CD4-positive, alpha-beta T cell treated with Interleukin-15 for 4 hours (primary cell): ENCODE measurements at regions not wholly inside any gene's neighbourhood (a gene's known extent, or its start where the extent isn't known, plus 50 kb on each side); places are given as distances from the start of the nearest gene placed in this dataset.

Experiments
- DNase-seq: peaks from one replicate; pipeline ENCODE4 v3.0.0-alpha.2; 2020; ENCODE audit warnings: low spot score

DNA sequence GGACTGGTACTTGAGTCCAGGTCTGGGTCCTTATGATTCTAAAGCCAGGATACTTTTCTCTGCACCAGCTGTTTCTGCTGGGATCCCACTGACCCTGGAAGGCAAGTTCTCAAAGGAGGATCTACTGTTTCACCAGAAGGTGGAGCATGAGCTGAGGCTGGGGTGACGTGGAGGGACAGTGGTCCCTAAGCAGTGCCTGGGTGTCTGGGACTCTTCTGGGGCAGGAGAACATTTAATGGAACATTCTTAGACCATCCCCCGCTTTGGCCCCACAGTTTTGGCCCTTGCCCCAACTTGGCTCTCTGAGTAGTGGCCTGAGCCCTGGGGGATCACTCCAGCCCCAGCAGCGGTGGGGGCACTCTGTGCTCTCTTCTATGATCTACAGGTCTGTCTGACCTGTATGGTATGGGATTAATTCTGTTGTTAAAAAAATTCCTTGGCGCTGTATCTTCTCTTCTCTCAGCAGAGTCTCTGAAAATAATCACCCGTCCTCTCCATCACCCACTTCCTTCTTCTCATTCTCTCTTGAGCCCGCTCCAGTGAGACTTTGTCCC is 60.3 kb upstream of the CSF3R start:
- DNase-seq: no peak

- DNase-seq: no peak
Measured at GRCh38 chr1:36542024-36542961, 59.6 kb upstream of the CSF3R start.

GRCh38 chr1:36540056-36540455 is 57.3 kb upstream of the CSF3R start:
- DNase-seq: no peak

GRCh38 chr1:36539526-36539925 is 56.8 kb upstream of the CSF3R start:
- no peak for DNase-seq

DNA sequence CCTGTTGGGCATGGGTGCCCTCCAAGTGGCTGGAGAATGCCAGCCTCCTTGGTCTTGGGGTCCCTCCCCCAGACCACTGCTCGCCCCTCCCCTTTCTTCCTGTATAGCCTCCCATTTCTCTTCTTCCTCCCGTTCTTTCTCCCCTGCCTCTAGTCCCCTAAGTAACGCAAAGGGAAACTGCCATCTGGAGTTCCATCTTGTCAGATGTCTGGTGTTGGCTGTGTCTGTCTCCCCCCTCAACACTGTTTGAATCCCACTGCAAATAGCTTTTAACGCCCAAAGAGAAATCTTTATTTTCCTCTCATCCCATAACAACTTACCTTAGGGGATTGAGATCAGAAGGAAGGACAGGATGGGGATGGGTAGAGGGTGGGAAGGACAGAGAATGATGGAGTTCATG is 55.3 kb upstream of the CSF3R start:
- DNase-seq: no peak

- no peak for DNase-seq
Measured at GRCh38 chr1:36537190-36537768, 54.6 kb upstream of the CSF3R start.

DNA sequence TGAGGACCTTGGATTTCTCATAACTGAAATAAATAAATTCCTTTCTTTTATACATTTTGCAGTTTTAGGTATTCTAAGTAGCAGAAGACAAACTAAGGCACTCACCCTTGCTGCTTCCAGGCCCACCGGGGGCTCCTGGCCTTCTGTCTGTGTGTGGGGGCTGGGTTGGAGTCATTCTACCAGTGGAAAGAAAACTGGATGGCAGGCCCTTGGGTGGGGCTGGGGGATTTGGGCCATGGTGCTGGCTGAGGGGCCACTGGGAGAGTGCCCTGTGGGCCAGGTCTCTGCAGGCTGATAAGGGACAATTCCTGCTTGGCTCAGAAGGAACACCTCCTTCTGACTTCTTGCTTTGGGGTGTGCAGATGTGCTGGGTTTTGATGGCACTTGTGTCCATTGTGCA is 54.0 kb upstream of the CSF3R start:
- DNase-seq: no peak

GRCh38 chr1:36534711-36535412 is 52.1 kb upstream of the CSF3R start:
- no peak for DNase-seq

DNA sequence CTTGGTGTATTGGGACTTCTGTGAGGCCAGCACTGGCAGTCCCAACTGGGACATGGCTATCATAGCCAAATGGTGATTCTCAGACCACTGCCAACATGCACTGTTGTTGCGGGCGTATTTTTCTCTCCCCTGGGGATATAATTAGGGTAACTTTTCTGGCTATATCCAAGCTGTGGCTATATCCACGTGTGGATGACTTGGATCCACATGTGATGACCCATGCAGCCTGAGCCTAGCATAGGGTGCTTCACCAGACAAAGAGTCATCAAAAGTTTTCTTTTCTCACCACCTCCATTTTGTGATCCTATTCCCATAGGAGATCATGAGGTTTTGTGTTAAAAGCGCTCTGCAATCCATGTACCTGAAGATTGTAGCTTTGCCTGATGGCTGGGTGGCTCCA is 51.2 kb upstream of the CSF3R start:
- no peak for DNase-seq

DNA sequence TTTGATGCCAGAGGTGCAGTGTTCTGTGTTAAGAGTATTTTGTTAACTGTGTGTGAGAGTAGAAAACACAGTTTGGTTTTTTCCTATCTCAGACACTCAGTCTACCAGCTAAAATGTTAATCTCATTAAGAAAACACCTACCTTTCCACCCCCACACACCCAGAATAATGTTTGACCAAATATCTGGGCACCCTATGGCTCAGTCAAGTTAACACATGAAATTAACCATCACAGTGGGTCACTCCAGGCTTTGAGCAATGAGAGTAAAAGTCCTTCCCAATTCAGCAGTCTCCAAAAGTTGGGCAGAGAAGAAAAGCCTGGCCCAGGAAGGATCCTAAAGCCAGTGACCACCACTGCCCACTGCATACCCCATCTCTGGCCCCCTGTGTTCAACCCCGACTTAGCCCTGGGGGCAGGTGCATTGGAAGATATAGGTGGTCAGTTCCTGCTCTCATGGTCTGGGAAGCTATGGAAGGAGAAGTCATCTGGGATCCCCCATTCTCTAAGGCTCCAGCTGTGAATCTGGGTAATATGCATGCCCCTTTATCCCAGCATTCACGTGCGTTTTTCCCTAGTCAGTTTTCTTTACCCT is 50.2 kb upstream of the CSF3R start:
- DNase-seq: no peak
